ENCODE measurements at regions not wholly inside any gene's neighbourhood (a gene's known extent, or its start where the extent isn't known, plus 50 kb on each side); places are given as distances from the start of the nearest gene placed in this dataset.

- no peak for ATAC-seq (ENCODE audit: low FRiP score in 2 of 2)
- TF ChIP-seq CTCF (IDR thresholded peaks at IDR 0.05), result no peak
- no peak for TF ChIP-seq POLR2AphosphoS5 (IDR thresholded peaks at IDR 0.05)
- no peak for TF ChIP-seq EP300 (IDR thresholded peaks at IDR 0.05)
- TF ChIP-seq POLR2A (IDR thresholded peaks at IDR 0.05), result no peak
Observed at GRCh38 chr10:78121801-78122200, 88.1 kb downstream of the RPS24 start.

GRCh38 chr10:78124167-78124566 is 90.5 kb downstream of the RPS24 start:
- no peaks in the 10 kb centered on the region for H3K4me1 ChIP-seq
- no peak for ATAC-seq (ENCODE audit: low FRiP score in 2 of 2)
- no peaks in the 10 kb centered on the region for H3K36me3 ChIP-seq
- DNase-seq, result no peak
- H3K9me3 ChIP-seq, result peaks cover 4 to 16% (median 15%) of the 10 kb centered on the region in 4 donors
- no peaks in the 10 kb centered on the region for H3K27me3 ChIP-seq
- H3K27ac ChIP-seq, result no peak overlapping the region
- 82% methylated on average over 1 of the region's 1 CpG for WGBS, 2 donors
- TF ChIP-seq POLR2AphosphoS5 (IDR thresholded peaks at IDR 0.05) (no peak), CTCF (IDR thresholded peaks at IDR 0.05) (no peak), POLR2A (IDR thresholded peaks at IDR 0.05) (no peak), EP300 (IDR thresholded peaks at IDR 0.05) (no peak)
- no peak overlapping the region for H3K4me3 ChIP-seq

More at GRCh38 chr10:78121801-78122200, 88.1 kb downstream of the RPS24 start:
- no peak for DNase-seq
- H3K4me1 ChIP-seq, result no peaks in the 10 kb centered on the region
- H3K27ac ChIP-seq, result no peak overlapping the region
- no peak overlapping the region for H3K4me3 ChIP-seq
- peaks cover 4 to 16% (median 15%) of the 10 kb centered on the region in 4 donors for H3K9me3 ChIP-seq
- H3K36me3 ChIP-seq, result no peaks in the 10 kb centered on the region
- H3K27me3 ChIP-seq, result no peaks in the 10 kb centered on the region

- H3K27me3 ChIP-seq, result no peaks in the 10 kb centered on the region
- DNase-seq, result no peak
- no peak overlapping the region for H3K27ac ChIP-seq
- 95 to 98% methylated on average over 5 of the region's 5 CpGs for WGBS, 2 donors
- no peaks in the 10 kb centered on the region for H3K36me3 ChIP-seq
- no peaks in the 10 kb centered on the region for H3K9me3 ChIP-seq
- no peak overlapping the region for H3K4me3 ChIP-seq
- no peaks in the 10 kb centered on the region for H3K4me1 ChIP-seq
- ATAC-seq (ENCODE audit: low FRiP score in 2 of 2), result no peak
- TF ChIP-seq CTCF (IDR thresholded peaks at IDR 0.05) (no peak), EP300 (IDR thresholded peaks at IDR 0.05) (no peak), POLR2AphosphoS5 (IDR thresholded peaks at IDR 0.05) (no peak), POLR2A (IDR thresholded peaks at IDR 0.05) (no peak)
Observed at GRCh38 chr10:78129211-78129610, 95.5 kb downstream of the RPS24 start.

GRCh38 chr10:78130966-78131710 is 97.5 kb downstream of the RPS24 start:
- Histone ChIP-seq H3K27me3 (no peaks in the 10 kb centered on the region), H3K9me3 (no peaks in the 10 kb centered on the region), H3K36me3 (no peaks in the 10 kb centered on the region), H3K4me1 (no peaks in the 10 kb centered on the region), H3K4me3 (no peak overlapping the region), H3K27ac (no peak overlapping the region)
- 82 to 84% methylated on average over 9 of the region's 9 CpGs for WGBS, 2 donors
- TF ChIP-seq POLR2A (IDR thresholded peaks at IDR 0.05) (no peak), EP300 (IDR thresholded peaks at IDR 0.05) (no peak), POLR2AphosphoS5 (IDR thresholded peaks at IDR 0.05) (no peak), CTCF (IDR thresholded peaks at IDR 0.05) (no peak)
- no peak for ATAC-seq (ENCODE audit: low FRiP score in 2 of 2)
- DNase-seq, result no peak

GRCh38 chr10:78134773-78135306 is 101.2 kb downstream of the RPS24 start:
- Histone ChIP-seq H3K4me3 (no peak overlapping the region), H3K36me3 (no peaks in the 10 kb centered on the region), H3K4me1 (no peaks in the 10 kb centered on the region), H3K9me3 (no peaks in the 10 kb centered on the region), H3K27ac (no peak overlapping the region), H3K27me3 (no peaks in the 10 kb centered on the region)
- TF ChIP-seq EP300 (IDR thresholded peaks at IDR 0.05), result no peak
- TF ChIP-seq CTCF (IDR thresholded peaks at IDR 0.05), result no peak
- TF ChIP-seq POLR2A (IDR thresholded peaks at IDR 0.05), result no peak
- no peak for TF ChIP-seq POLR2AphosphoS5 (IDR thresholded peaks at IDR 0.05)
- 90 to 93% methylated on average over 10 of the region's 10 CpGs for WGBS, 2 donors
- ATAC-seq (ENCODE audit: low FRiP score in 2 of 2) (no peak), DNase-seq (no peak)
